Kidney (tissue), 13 donors: ENCODE measurements at regions not wholly inside any gene's neighbourhood (a gene's known extent, or its start where the extent isn't known, plus 50 kb on each side); places are given as distances from the start of the nearest gene placed in this dataset.
A peak's percentile ranks its signal among the peaks of the same experiment; 100 is the strongest.

ENCODE experiments used
- DNase-seq, 5 donors: peaks; one replicate each; pipeline ENCODE4 v3.0.0-alpha.2; 2013 to 2020
- FAIRE-seq: peaks from 2 replicates; lab custom pipeline; 2012; peaks lifted over from hg19 to GRCh38; lab: Jason Lieb, UNC
- H3K27ac ChIP-seq, 2 donors: one replicate each; pipeline ENCODE4 v1.7.0; 2013; ENCODE audit warnings: low read depth in 2 of 2, low read length in 2 of 2, inconsistent platforms in 1 of 2
- H3K27me3 ChIP-seq: one replicate; pipeline ENCODE4 v1.7.1; 2013; ENCODE audit warnings: low read length, inconsistent platforms; ENCODE audit not compliant: control insufficient read depth, insufficient read depth
- H3K36me3 ChIP-seq, 3 donors: one replicate each; pipeline versions ENCODE4 v1.7.0 to v1.7.1; 2013; ENCODE audit warnings: low read length in 3 of 3, control low read depth in 1 of 3, inconsistent platforms in 1 of 3; ENCODE audit not compliant: insufficient read depth in 3 of 3, control insufficient read depth in 2 of 3
- H3K4me1 ChIP-seq, 3 donors: one replicate each; pipeline versions ENCODE4 v1.7.0 to v1.7.1; 2013; ENCODE audit warnings: low read length in 3 of 3, inconsistent platforms in 1 of 3, low read depth in 1 of 3; ENCODE audit not compliant: control insufficient read depth in 2 of 3, insufficient read depth in 2 of 3
- H3K4me3 ChIP-seq, 3 donors: one replicate each; pipeline versions ENCODE4 v1.7.0 to v1.8.1; 2013; ENCODE audit warnings: low read length in 3 of 3, control low read depth in 1 of 3, inconsistent platforms in 1 of 3
- H3K9ac ChIP-seq, 3 donors: one replicate each; pipeline versions ENCODE4 v1.7.0 to v1.7.1; 2013; ENCODE audit warnings: low read length in 3 of 3, control low read depth in 1 of 3, inconsistent platforms in 1 of 3
- H3K9me3 ChIP-seq, 3 donors: one replicate each; pipeline versions ENCODE4 v1.7.0 to v1.7.1; 2013; ENCODE audit warnings: low read length in 3 of 3, control low read depth in 1 of 3, inconsistent platforms in 1 of 3; ENCODE audit not compliant: control insufficient read depth in 2 of 3, insufficient read depth in 1 of 3
- CTCF ChIP-seq: IDR thresholded peaks from 3 replicates; pipeline ENCODE4 v1.5.1; 2012; ENCODE audit warnings: mild to moderate bottlenecking, moderate library complexity, borderline replicate concordance; ENCODE audit not compliant: insufficient read depth; ENCODE audit errors: extremely low read depth
- intact Hi-C: fragments of 100-400 bp; cut with DNase I; formaldehyde crosslinking; loops from one replicate; pipeline ENCODE4 v1.11.1; 2022
- donor health status: control.
- donor health status: control.
- donor health status: control.
- donor health status: control.
- donor health status: control.
- donor health status: DM: yes; HTN: yes; CAD: no.
- donor health status: Normal renal cell carcinoma (clear cell type).

DNA sequence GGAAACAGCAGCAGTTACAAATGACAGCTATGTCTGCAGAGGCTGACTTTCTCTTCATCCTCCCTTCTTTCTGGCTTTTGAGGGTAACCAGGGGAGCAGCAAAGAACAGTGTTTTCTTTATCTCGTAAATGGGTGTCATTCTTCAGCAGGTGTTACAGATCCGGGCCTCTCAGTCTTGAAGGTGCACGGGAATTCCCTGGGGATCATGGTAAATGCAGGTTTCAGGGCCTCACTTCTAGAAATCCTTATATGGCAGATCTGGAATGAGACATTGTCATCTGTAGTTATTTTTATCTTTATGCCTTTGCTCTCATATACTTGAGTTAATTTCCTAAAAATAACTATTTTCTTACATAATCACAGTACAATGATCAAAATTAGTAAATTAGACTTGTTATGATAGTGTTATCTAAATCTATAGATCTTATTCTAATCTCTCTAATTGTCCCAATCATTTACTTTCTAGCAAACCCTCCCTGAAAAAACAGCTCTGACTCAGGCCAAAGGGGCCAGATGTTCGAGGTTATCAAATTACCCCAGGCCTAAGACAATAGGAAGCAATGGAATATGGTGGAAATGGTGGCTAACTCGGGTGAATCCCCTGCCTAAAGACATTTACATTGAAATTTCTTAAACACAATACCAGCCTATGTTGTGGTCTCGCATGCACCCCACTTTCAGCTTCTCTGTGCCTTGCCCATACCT, 145.0 kb downstream of the CAND1 start:
- Histone ChIP-seq H3K9ac (no peak overlapping the region), H3K27ac (no peak overlapping the region), H3K4me1 (no peaks in the 10 kb centered on the region), H3K36me3 (no peaks in the 10 kb centered on the region), H3K4me3 (no peak overlapping the region), H3K9me3 (peaks cover 0 to 3% (median 0%) of the 10 kb centered on the region in 3 donors), H3K27me3 (no peaks in the 10 kb centered on the region)
- FAIRE-seq (no peak), DNase-seq (no peak)
- intact Hi-C loops = no loop called here
- TF ChIP-seq CTCF = no peak

- peaks cover 0 to 3% (median 0%) of the 10 kb centered on the region in 3 donors for H3K9me3 ChIP-seq
- peak; percentile 32 for FAIRE-seq
Measured at GRCh38 chr12:67415473-67415872, 146.3 kb downstream of the CAND1 start.

GRCh38 chr12:67419810-67420209, 150.7 kb downstream of the CAND1 start:
- FAIRE-seq (no peak), DNase-seq (no peak)
- Histone ChIP-seq H3K27me3 (no peaks in the 10 kb centered on the region), H3K9me3 (no peaks in the 10 kb centered on the region), H3K36me3 (no peaks in the 10 kb centered on the region), H3K9ac (no peak overlapping the region), H3K4me1 (no peaks in the 10 kb centered on the region), H3K4me3 (no peak overlapping the region), H3K27ac (no peak overlapping the region)
- intact Hi-C loops = no loop called here
- TF ChIP-seq CTCF = no peak

More at GRCh38 chr12:67415473-67415872, 146.3 kb downstream of the CAND1 start:
- no peak overlapping the region for H3K4me3 ChIP-seq
- H3K27me3 ChIP-seq = no peaks in the 10 kb centered on the region
- H3K4me1 ChIP-seq = no peaks in the 10 kb centered on the region
- TF ChIP-seq CTCF = peak; percentile 37
- DNase-seq = peak in 3 of 5 donors; percentile 16 to 82 (median 55)
- no peak overlapping the region for H3K9ac ChIP-seq
- no peak overlapping the region for H3K27ac ChIP-seq
- H3K36me3 ChIP-seq = no peaks in the 10 kb centered on the region
- intact Hi-C loops = no loop called here
